Activated CD4-positive, CD25-positive, alpha-beta regulatory T cell treated with anti-CD3 and anti-CD28 coated beads, Interleukin-2, amount 50 U/mL, for 16 hours (primary cell): ENCODE measurements at regions not wholly inside any gene's neighbourhood (a gene's known extent, or its start where the extent isn't known, plus 50 kb on each side); places are given as distances from the start of the nearest gene placed in this dataset.

Experiments
- DNase-seq: peaks from one replicate; pipeline ENCODE4 v3.0.0-alpha.2; 2020; ENCODE audit warnings: low read depth, low spot score

GRCh38 chr15:31151301-31152233 lies 50.0 kb upstream of the TRPM1 start:
- DNase-seq, result no peak

- DNase-seq, result no peak
These were observed 52.0 kb upstream of the TRPM1 start for GRCh38 chr15:31153531-31153930.

- no peak for DNase-seq
These were observed 53.6 kb upstream of the TRPM1 start for GRCh38 chr15:31155151-31155550.

GRCh38 chr15:31156226-31156625 lies 54.7 kb upstream of the TRPM1 start:
- no peak for DNase-seq

- no peak for DNase-seq
These were observed 55.3 kb upstream of the TRPM1 start for GRCh38 chr15:31156808-31157207.

GRCh38 chr15:31157644-31158069 lies 56.1 kb upstream of the TRPM1 start:
- DNase-seq, result no peak

GRCh38 chr15:31158858-31159569 lies 57.5 kb upstream of the TRPM1 start:
- DNase-seq, result no peak

- DNase-seq, result no peak
These were observed 58.3 kb upstream of the TRPM1 start for GRCh38 chr15:31159837-31160236.

- no peak for DNase-seq
These were observed 58.8 kb upstream of the TRPM1 start for GRCh38 chr15:31160297-31160696.

- DNase-seq, result no peak
These were observed 59.4 kb upstream of the TRPM1 start for GRCh38 chr15:31160740-31161495.

GRCh38 chr15:31161951-31162350 lies 60.4 kb upstream of the TRPM1 start:
- no peak for DNase-seq

- no peak for DNase-seq
These were observed 61.4 kb upstream of the TRPM1 start for GRCh38 chr15:31162721-31163510.

- DNase-seq, result no peak
These were observed 62.4 kb upstream of the TRPM1 start for GRCh38 chr15:31163769-31164572.

GRCh38 chr15:31164573-31164912 lies 63.0 kb upstream of the TRPM1 start:
- DNase-seq, result no peak

- no peak for DNase-seq
These were observed 68.0 kb upstream of the TRPM1 start for GRCh38 chr15:31169558-31169957.

- DNase-seq, result no peak
These were observed 70.2 kb upstream of the TRPM1 start for GRCh38 chr15:31171731-31172130.

- DNase-seq, result no peak
These were observed 71.1 kb upstream of the TRPM1 start for GRCh38 chr15:31172606-31173005.

- no peak for DNase-seq
These were observed 72.4 kb upstream of the TRPM1 start for GRCh38 chr15:31173790-31174450.

GRCh38 chr15:31175484-31175883 lies 74.0 kb upstream of the TRPM1 start:
- DNase-seq, result no peak

GRCh38 chr15:31177951-31178350 lies 76.4 kb upstream of the TRPM1 start:
- DNase-seq, result no peak
